ENCODE measurements at regions not wholly inside any gene's neighbourhood (a gene's known extent, or its start where the extent isn't known, plus 50 kb on each side); places are given as distances from the start of the nearest gene placed in this dataset.

- TF ChIP-seq CTCF (conservative IDR thresholded peaks at IDR 0.05 in 1 of 2, IDR thresholded peaks at IDR 0.05 in 1 of 2; ENCODE audit: low read depth in 1 of 2, low read length in 2 of 2) = no peak
- TF ChIP-seq EZH2 (IDR thresholded peaks at IDR 0.05; ENCODE audit: low read length, missing control alignments) = no peak
These were observed 342.7 kb downstream of the COG6 start for GRCh38 chr13:39998166-39998565.

Data from fibroblast of lung (primary cell).